Pancreas (tissue), 10 donors: ENCODE measurements at regions not wholly inside any gene's neighbourhood (a gene's known extent, or its start where the extent isn't known, plus 50 kb on each side); places are given as distances from the start of the nearest gene placed in this dataset.

Experiments
- ATAC-seq, 4 donors: fragments of 200-7000 bp; cut with Tn5 transposase; one replicate each; pipeline versions ENCODE4 v1.8.0 to v1.9.1; 2020; ENCODE audit warnings: mild to moderate bottlenecking in 4 of 4, moderate library complexity in 4 of 4
- DNase-seq, 6 donors: peaks; one replicate each; pipeline ENCODE4 v3.0.0-alpha.2; 2020
- FAIRE-seq: peaks from 2 replicates; lab custom pipeline; 2012; peaks lifted over from hg19 to GRCh38; lab: Jason Lieb, UNC
- H3K27ac ChIP-seq, 4 donors: fragments of 200-600 bp; sonication (generic); 1 replicate in 3 of 4; 2 replicates in 1 of 4; pipeline versions ENCODE4 v1.5.0 to v1.8.0; 2020
- H3K27me3 ChIP-seq, 4 donors: fragments of 200-600 bp; one replicate each; pipeline ENCODE4 v1.8.0; 2021
- H3K36me3 ChIP-seq, 3 donors: fragments of 200-600 bp; sonication (generic) in 1 of 3; one replicate each; pipeline versions ENCODE4 v1.5.0 to v1.8.0; 2020 to 2021
- H3K4me1 ChIP-seq, 3 donors: fragments of 200-600 bp; one replicate each; pipeline ENCODE4 v1.8.0; 2021
- H3K4me3 ChIP-seq, 4 donors: fragments of 200-600 bp; sonication (generic) in 2 of 4; one replicate each; pipeline versions ENCODE4 v1.5.0 to v1.8.0; 2020 to 2021
- H3K9me3 ChIP-seq, 4 donors: fragments of 200-600 bp; one replicate each; pipeline ENCODE4 v1.8.0; 2021
- WGBS, 2 donors: extraction: QIAGEN DNeasy Blood & Tissue Kit; methylation state at CpG; one replicate each; pipeline ENCODE4 v1.1.7; 2013; 5-methylcytosine and 5-hydroxymethylcytosine counted together
- intact Hi-C, 3 donors: fragments of 100-400 bp; cut with DNase I; formaldehyde crosslinking; loops; one replicate each; pipeline versions ENCODE4 v1.11.1 to v1.14.2; 2022
- TF ChIP-seq, protein P1 (sequence below), 4 donors: fragments of 200-600 bp; sonication (generic) in 3 of 4; IDR thresholded peaks; one replicate each; pipeline versions ENCODE4 v1.5.0 to v1.8.0; 2021; ENCODE audit warnings: antibody characterized with exemption in 4 of 4
- donor health status: healthy with polysubstance abuse.
- donor health status: DM: no; HTN: no; CAD: no; lungs with moderate emphysema.
- donor health status: DM: no; HTN: no; CAD: no.
- donor health status: control.
- donor health status: control.
- donor health status: Bipolar disorder and iron deficiency.
- donor health status: DM: yes; HTN: yes; CAD: no.
- donor health status: DM: no; HTN: no; CAD: no.
- donor health status: DM: no; HTN: no; CAD: no.
- donor health status: DM: yes; HTN: yes; CAD: no.

DNA sequence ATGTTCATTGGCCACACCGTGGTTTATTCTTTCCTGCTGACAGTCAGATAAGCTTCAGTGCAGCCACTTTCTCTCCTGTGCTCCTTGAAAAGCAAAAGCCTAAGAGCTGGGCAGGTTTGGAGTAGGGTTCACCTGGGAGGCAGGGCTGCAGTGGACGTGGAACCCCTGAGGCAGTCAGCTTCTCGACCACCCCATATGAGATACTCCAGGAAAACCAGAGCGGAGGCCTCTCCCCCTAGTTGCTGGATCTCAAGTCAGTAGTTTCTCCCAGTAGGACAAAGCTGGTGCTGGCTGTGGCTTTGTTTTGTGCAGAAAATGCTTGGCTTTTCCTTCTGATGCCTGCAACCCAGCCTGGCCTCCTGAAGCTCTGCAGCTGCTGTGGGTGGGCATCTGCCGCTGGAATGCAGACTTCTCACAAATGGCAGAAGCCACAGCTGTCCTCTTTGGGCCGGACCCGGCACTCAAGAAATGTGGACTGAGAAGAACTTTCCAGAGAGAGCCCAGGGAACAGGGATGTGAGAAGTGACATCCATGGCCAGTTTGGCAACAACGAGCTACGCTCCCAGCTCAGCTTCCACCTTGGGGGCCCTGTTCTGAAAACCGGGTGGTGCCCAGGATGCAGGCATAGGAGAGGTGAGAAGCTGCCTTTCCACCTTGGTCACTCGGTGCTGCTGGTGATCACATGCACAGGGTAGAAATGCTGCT, 276.6 kb upstream of the TCERG1L start:
- DNase-seq (no peak), FAIRE-seq (no peak), ATAC-seq (no peak)
- TF ChIP-seq, protein P1, sequence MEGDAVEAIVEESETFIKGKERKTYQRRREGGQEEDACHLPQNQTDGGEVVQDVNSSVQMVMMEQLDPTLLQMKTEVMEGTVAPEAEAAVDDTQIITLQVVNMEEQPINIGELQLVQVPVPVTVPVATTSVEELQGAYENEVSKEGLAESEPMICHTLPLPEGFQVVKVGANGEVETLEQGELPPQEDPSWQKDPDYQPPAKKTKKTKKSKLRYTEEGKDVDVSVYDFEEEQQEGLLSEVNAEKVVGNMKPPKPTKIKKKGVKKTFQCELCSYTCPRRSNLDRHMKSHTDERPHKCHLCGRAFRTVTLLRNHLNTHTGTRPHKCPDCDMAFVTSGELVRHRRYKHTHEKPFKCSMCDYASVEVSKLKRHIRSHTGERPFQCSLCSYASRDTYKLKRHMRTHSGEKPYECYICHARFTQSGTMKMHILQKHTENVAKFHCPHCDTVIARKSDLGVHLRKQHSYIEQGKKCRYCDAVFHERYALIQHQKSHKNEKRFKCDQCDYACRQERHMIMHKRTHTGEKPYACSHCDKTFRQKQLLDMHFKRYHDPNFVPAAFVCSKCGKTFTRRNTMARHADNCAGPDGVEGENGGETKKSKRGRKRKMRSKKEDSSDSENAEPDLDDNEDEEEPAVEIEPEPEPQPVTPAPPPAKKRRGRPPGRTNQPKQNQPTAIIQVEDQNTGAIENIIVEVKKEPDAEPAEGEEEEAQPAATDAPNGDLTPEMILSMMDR (IDR thresholded peaks at IDR 0.05): no peak
- WGBS, 2 donors: 62 to 75% methylated on average over 11 of the region's 11 CpGs
- Histone ChIP-seq H3K27me3 (no peaks in the 10 kb centered on the region), H3K4me1 (no peaks in the 10 kb centered on the region), H3K4me3 (no peak overlapping the region), H3K36me3 (no peaks in the 10 kb centered on the region), H3K27ac (no peak overlapping the region), H3K9me3 (no peaks in the 10 kb centered on the region)
- intact Hi-C loops: no loop called here

DNA sequence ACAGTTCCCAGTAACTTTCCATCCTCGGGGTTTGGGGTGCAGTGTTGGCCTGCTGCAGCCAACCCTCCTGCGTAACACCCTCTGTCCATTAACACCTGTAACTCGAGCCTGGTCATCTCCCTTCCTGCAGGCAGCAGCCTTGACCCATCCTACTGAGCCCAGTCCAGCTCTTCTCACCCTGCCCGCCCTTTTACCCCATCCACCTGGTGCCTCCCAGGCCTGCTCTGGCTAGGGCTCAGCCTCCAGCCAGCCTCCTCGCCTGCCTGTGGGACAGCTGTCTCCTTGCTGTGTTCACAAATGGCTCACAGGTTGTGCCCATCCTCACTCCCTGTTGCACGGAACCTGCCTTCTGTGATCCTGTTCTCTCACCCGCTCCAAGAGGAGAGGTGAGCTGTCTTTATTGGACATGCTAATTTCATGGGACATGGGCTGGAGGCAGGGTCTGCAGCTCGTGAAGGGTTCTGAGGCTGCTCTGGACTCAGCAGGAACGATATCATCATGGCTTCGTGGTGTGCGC, 277.2 kb upstream of the TCERG1L start:
- DNase-seq (no peak), ATAC-seq (no peak)
- intact Hi-C loops: no loop called here

DNA sequence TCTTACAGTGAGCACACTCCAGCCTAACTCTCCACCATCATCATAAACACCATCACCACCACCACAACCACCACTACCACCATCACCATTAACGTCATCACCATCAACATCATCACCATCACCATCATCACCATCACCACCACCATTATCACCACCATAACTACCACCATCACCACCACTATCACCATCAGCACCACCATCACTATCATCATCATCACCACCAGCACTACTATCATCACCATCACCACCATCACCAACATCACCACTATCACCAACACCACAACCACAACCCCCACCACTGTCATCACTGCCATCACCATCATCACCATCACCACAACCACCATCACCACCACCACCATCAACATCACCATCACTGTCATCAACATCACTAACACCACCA, 279.0 kb upstream of the TCERG1L start:
- Histone ChIP-seq H3K4me3 (no peak overlapping the region), H3K27me3 (no peaks in the 10 kb centered on the region), H3K9me3 (no peaks in the 10 kb centered on the region), H3K27ac (no peak overlapping the region), H3K4me1 (no peaks in the 10 kb centered on the region), H3K36me3 (no peaks in the 10 kb centered on the region)
- FAIRE-seq: no peak
- DNase-seq: no peak
- 40 to 44% methylated on average over 1 of the region's 1 CpG for WGBS, 2 donors
- TF ChIP-seq, protein P1 (IDR thresholded peaks at IDR 0.05): no peak
- intact Hi-C loops: no loop called here
- no peak for ATAC-seq

More for the DNA sequence above, 277.2 kb upstream of the TCERG1L start:
- Histone ChIP-seq H3K9me3 (no peaks in the 10 kb centered on the region), H3K4me3 (no peak overlapping the region), H3K27ac (no peak overlapping the region), H3K4me1 (no peaks in the 10 kb centered on the region), H3K36me3 (no peaks in the 10 kb centered on the region), H3K27me3 (no peaks in the 10 kb centered on the region)
- no peak for FAIRE-seq
- TF ChIP-seq, protein P1 (IDR thresholded peaks at IDR 0.05): no peak
- 65 to 74% methylated on average over 11 of the region's 11 CpGs for WGBS, 2 donors

DNA sequence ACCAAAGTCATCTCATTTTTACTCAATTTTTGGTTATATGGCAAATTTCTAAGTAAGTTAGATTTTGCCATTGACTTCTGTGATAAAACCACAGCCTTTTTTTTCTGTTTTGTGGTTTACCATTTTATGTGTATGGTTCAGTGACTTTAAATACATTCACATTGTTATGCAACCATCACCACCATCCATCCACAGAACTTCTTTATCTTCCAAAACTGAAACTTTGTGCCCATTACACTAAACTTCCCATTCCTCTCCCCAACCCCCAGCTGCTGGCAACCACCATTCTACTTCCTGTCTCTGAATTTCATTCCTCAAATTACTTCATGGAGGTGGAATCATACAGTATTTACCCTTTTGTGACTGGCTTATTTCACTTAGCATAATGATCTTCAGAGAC, 280.4 kb upstream of the TCERG1L start:
- intact Hi-C loops: no loop called here
- Histone ChIP-seq H3K4me1 (no peaks in the 10 kb centered on the region), H3K36me3 (no peaks in the 10 kb centered on the region), H3K27me3 (no peaks in the 10 kb centered on the region), H3K9me3 (no peaks in the 10 kb centered on the region), H3K4me3 (no peak overlapping the region), H3K27ac (no peak overlapping the region)
- ATAC-seq (no peak), DNase-seq (no peak), FAIRE-seq (no peak)
- TF ChIP-seq, protein P1 (IDR thresholded peaks at IDR 0.05): no peak

DNA sequence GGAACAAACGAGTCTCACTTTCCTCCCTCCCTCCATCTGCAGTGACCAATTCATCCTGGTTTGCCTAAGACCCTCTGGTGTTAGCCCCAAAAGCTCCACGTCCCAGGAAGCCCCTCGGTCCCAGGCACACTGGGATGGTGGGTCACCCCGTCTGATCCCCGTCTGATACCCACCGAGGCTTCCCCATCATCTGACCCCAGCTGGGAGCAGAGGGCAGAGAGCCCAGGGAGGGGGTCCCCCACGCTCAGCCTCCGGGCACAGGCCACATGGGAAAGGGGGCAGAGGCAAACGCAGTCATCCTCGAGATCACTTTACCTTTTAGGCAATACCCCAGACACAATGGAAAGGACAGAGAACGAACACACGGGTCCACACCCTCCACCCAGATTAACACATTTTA, 291.6 kb upstream of the PPP2R2D start:
- Histone ChIP-seq H3K27me3 (no peaks in the 10 kb centered on the region), H3K27ac (no peak overlapping the region), H3K4me1 (no peaks in the 10 kb centered on the region), H3K36me3 (no peaks in the 10 kb centered on the region), H3K9me3 (no peaks in the 10 kb centered on the region), H3K4me3 (no peak overlapping the region)
- no peak for ATAC-seq
- FAIRE-seq: no peak
- 67 to 68% methylated on average over 12 of the region's 12 CpGs for WGBS, 2 donors
- DNase-seq: no peak
- TF ChIP-seq, protein P1 (IDR thresholded peaks at IDR 0.05): no peak
- intact Hi-C loops: no loop called here
